ENCODE measurements at regions not wholly inside any gene's neighbourhood (a gene's known extent, or its start where the extent isn't known, plus 50 kb on each side); places are given as distances from the start of the nearest gene placed in this dataset.

DNA sequence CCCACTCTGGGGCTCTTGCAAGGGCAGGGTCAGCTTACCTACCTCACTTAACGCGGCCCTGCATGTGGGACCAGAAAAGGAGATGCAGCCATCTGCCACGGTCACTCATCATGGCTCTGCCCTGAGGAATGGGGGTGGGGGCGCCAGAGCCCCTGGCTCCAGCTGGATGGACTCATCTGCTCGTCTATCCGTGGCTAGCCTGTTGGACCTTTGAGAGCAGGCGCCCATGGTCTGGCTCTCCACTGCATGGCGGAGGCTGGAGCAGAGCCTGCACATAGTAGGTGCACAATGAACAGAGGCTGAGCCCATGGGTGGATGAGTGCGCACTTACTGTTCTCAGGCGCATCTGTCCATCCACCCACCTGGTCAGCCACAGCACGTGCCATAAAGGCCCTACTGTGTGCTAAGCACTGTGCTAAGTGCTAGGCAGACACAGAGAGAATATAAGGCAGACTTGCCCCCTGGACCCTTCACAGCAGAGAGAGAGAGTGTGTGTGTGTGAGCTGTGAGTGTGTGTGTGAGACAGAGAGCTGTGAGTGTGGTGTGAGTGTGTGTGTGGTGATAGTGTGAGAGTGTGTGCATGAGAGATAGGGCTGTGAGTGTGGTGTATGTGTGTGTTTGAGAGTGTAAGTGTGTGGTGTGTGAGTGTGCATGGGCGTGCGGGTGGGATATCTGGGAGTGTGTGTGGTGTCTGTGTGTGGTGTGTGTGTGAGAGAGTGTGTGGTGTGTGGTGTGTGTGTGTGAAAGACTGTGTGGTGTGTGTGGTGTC, 151.3 kb downstream of the TFCP2L1 start:
- in situ Hi-C loops (cut with HindIII; ENCODE audit: low pct_unique_long_range_greater_than_20kb, low sequenced_read_pairs): no loop called here
- DNase-seq (ENCODE audit: low read depth, low spot score): no peak

DNA sequence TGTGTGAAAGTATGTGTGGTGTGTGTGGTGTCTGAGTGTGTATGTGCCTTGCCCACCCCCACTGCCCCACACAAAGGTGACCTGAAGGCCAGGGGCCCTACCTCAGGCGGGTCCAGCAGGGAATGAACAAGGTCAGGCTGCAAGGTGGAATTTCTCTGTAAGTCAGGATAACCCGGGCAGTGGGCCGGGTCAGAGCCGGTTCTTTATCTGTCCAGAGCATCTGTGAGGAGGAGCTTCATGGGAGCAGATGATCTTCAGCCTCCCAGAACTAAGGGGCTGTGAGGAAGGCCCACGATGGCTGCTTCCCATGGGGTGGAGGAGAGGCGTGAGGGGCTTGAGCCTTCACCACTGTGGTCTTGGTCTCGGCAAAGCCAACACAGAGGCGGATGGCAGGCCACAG, 150.3 kb downstream of the TFCP2L1 start:
- in situ Hi-C loops (cut with HindIII; ENCODE audit: low pct_unique_long_range_greater_than_20kb, low sequenced_read_pairs): no loop called here
- no peak for DNase-seq (ENCODE audit: low read depth, low spot score)

DNA sequence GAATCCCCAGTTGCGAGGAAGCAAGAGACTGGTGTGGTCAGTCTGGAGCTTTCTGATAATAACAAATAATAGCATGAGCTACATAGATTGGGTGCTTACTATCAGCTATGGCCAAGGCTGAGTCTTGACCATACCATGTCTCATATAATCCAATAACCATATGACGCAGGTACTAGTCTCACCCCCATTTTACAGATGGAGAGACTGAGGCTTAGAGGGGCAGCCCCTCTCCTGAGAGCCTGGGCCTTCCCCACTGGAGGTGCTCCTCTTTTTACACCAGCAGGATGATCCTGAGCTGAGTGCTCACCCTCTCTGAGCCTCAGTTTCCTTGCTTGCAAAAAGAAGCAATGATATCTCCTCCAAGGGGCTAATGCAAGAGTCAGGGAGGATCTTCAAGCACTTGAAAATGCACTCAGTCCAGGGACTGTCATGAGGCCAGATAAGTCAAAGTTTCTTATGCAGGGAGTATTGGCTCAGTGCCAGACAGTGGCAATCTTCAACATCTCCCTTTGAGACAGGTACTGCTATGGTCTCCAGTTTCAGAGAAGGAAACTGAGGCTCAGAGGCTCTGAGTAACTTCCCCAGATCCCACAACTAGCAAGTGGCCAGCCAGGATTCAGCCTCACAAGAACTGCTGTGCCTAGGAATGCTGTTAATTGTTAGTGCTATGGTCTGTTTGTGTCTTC, 149.7 kb downstream of the TFCP2L1 start:
- no peak for DNase-seq (ENCODE audit: low read depth, low spot score)
- in situ Hi-C loops (cut with HindIII; ENCODE audit: low pct_unique_long_range_greater_than_20kb, low sequenced_read_pairs): no loop called here

DNA sequence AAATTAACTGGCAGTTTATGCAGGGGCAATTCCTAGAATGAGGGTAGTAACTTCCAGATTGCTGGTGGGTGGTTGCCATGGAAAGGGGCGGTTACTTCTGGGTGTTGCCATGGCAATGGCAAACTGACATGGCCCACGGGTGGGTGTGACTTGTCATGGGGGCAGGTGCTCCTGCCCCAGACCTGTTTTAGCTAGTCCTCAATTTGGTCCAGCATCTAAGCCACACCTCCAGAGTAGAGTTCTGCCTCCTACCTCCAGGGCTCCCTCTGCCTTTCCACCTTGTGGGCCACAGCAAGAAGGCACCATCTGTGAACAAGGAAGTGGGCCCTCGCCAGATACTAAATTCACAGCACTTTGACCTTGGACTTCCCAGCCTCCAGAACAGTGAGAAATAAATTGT, 148.7 kb downstream of the TFCP2L1 start:
- in situ Hi-C loops (cut with HindIII; ENCODE audit: low pct_unique_long_range_greater_than_20kb, low sequenced_read_pairs): no loop called here
- DNase-seq (ENCODE audit: low read depth, low spot score): peak; percentile 8

DNA sequence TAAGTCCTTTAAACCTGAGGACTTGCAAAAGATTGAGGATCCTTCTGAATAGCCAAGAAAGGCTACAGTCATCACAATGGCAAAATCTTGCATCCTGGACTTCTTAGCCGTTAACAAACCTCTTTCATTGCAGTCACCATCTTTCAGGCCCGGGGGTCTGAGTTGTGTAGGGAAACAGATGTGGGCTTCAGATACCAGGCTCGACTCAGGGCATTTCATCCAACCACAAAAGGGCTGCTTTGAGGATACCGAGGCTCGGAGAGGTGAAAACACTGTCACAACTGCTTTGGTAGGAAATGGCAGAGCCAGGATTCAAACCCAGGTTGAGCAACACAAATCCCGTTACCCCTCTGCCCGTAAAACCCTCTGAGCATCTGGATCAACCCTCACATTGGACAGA, 147.4 kb downstream of the TFCP2L1 start:
- no peak for DNase-seq (ENCODE audit: low read depth, low spot score)
- in situ Hi-C loops (cut with HindIII; ENCODE audit: low pct_unique_long_range_greater_than_20kb, low sequenced_read_pairs): no loop called here

- in situ Hi-C loops (cut with HindIII; ENCODE audit: low pct_unique_long_range_greater_than_20kb, low sequenced_read_pairs): no loop called here
- DNase-seq (ENCODE audit: low read depth, low spot score): no peak
Observed at GRCh38 chr2:121140734-121141133, 144.3 kb downstream of the TFCP2L1 start.

DNA sequence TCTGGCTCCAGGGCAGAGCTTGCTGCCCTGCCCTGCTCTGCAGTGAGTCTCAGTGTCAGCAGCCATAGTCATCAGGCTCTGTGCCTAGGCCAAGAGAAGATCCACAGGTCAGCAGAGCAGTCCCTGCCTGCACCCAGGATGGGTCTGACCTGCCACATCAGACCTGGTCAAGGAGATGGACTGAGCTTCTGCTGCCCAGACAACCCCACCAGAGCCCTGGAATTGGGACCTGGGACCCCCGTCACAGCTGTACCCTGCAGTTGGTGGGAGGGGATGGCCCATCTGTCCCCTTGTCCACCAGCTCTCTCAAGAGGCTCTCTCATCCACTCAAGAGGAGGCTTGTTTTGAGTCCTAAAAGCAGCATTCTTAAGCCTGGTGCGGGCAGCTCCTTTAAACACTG, 142.6 kb downstream of the TFCP2L1 start:
- DNase-seq (ENCODE audit: low read depth, low spot score): no peak
- in situ Hi-C loops (cut with HindIII; ENCODE audit: low pct_unique_long_range_greater_than_20kb, low sequenced_read_pairs): no loop called here

DNA sequence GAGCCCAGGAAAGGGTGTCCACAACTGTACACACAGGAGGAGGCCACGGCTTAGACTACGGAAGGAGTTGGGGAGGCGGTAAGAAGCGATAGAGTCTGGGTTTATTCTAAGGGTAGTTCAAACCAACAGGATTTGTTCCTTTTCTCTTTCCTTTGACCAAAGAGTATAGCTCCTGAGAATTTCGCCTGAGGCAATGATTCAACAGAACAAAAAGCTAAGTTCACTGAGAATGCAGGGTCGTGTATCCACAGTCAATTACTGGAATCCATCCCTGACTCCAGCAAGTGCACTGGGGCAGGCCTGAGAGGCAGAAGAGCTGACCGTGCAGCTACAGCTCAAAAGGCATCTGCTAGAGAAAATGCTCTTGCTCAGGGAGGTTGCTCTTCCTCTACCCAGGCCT, 140.9 kb downstream of the TFCP2L1 start:
- in situ Hi-C loops (cut with HindIII; ENCODE audit: low pct_unique_long_range_greater_than_20kb, low sequenced_read_pairs): no loop called here
- peak; percentile 5 for DNase-seq (ENCODE audit: low read depth, low spot score)

- no peak for DNase-seq (ENCODE audit: low read depth, low spot score)
- in situ Hi-C loops (cut with HindIII; ENCODE audit: low pct_unique_long_range_greater_than_20kb, low sequenced_read_pairs): no loop called here
Observed at GRCh38 chr2:121146630-121147029, 138.4 kb downstream of the TFCP2L1 start.

GRCh38 chr2:121147766-121148165, 137.2 kb downstream of the TFCP2L1 start:
- DNase-seq (ENCODE audit: low read depth, low spot score): no peak
- in situ Hi-C loops (cut with HindIII; ENCODE audit: low pct_unique_long_range_greater_than_20kb, low sequenced_read_pairs): no loop called here

DNA sequence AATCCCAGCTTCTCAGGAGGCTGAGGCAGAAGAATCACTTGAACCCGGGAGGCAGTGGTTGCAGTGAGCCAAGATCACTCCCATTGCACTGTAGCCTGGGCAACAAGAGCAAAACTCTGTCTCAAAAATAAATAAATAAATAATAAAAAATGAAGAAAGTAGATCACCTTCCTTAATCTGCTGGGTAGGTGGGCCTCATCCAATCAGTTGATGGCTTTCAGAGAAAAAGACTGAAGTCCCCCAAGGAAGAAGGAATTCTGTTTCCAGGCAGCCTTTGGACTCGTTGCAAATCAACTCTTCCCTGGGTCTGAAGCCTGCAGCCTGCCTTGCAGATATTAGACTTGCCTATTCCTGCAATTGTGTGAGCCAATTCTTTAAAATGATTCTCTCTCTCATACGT, 136.5 kb downstream of the TFCP2L1 start:
- in situ Hi-C loops (cut with HindIII; ENCODE audit: low pct_unique_long_range_greater_than_20kb, low sequenced_read_pairs): no loop called here

GRCh38 chr2:121149384-121149783, 135.6 kb downstream of the TFCP2L1 start:
- DNase-seq (ENCODE audit: low read depth, low spot score): no peak
- in situ Hi-C loops (cut with HindIII; ENCODE audit: low pct_unique_long_range_greater_than_20kb, low sequenced_read_pairs): no loop called here

More for the DNA sequence above, 136.5 kb downstream of the TFCP2L1 start:
- DNase-seq (ENCODE audit: low read depth, low spot score): no peak

DNA sequence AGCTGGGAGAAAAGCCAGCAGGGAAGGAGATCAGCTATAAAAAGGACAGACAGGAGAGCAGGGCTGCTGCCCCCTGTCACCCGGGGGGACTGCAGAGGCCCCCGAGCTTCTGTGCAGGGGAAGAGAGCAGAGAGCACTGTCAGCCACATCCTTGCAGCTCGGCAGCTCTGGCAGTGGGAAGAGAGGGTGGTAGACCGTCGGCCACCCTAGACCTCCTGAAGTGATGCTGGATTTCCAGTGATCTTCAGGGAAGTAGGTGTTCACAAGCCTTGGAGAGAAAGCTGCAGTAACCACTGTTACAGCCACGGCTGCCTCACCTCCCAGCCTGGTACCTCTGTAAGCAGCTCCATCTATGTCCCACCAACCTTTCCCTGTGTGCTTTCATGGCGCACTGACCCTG, 134.9 kb downstream of the TFCP2L1 start:
- in situ Hi-C loops (cut with HindIII; ENCODE audit: low pct_unique_long_range_greater_than_20kb, low sequenced_read_pairs): no loop called here

DNA sequence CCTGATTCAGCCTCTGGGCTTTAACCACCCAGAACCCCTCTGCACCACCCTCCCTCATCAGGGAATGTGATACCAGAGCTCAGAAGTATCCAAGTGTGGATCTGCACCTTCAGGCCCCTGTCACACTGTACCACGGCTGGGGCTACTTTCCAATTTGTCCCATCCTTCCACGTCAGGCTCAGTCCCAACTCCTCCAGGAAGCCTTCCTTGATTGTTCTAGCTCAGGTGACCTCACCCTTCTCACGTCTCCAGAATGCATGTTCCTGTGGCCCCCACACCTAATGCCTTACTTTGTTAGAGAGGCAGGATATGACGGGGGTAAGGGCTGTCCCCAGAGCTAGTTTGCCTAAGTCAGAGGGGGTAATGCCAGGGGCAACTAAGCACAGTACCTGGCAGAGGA, 134.3 kb downstream of the TFCP2L1 start:
- in situ Hi-C loops (cut with HindIII; ENCODE audit: low pct_unique_long_range_greater_than_20kb, low sequenced_read_pairs): no loop called here
- DNase-seq (ENCODE audit: low read depth, low spot score): no peak

More for the DNA sequence above, 134.9 kb downstream of the TFCP2L1 start:
- DNase-seq (ENCODE audit: low read depth, low spot score): no peak

- DNase-seq (ENCODE audit: low read depth, low spot score): no peak
- in situ Hi-C loops (cut with HindIII; ENCODE audit: low pct_unique_long_range_greater_than_20kb, low sequenced_read_pairs): no loop called here
Observed at GRCh38 chr2:121151311-121152109, 133.5 kb downstream of the TFCP2L1 start.

GRCh38 chr2:121152861-121153260, 132.1 kb downstream of the TFCP2L1 start:
- in situ Hi-C loops (cut with HindIII; ENCODE audit: low pct_unique_long_range_greater_than_20kb, low sequenced_read_pairs): no loop called here
- no peak for DNase-seq (ENCODE audit: low read depth, low spot score)

GRCh38 chr2:121153516-121153915, 131.5 kb downstream of the TFCP2L1 start:
- in situ Hi-C loops (cut with HindIII; ENCODE audit: low pct_unique_long_range_greater_than_20kb, low sequenced_read_pairs): no loop called here
- DNase-seq (ENCODE audit: low read depth, low spot score): no peak

DNA sequence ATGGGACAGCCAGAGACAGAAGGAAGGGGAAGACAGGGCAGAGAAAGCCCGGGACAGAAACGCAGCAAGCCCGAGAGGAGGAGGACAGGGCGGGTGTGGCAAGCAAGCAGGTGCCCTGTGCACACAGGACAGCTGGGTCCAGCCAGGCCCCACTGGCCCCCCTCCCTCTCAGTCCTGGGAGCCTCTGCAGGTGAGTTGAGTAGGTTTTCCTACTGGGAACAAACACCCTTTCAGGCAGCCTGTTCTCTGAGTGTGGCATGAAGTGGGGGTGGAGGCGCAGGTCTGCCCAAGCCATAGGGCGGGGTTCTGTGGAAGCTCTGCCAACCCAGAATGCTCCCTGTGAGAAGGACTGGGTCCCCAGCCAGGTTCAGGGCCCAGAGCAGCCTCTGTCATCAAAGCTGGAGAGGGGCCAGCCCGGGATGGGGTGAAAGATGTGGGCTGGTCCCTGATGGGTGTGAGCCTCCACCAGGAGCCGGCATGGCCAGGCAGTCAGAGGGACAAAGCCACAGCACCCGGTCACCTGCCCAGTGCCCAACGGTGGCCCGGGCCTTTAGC, 129.4 kb downstream of the TFCP2L1 start:
- in situ Hi-C loops (cut with HindIII; ENCODE audit: low pct_unique_long_range_greater_than_20kb, low sequenced_read_pairs): no loop called here
- DNase-seq (ENCODE audit: low read depth, low spot score): no peak
